OCI-LY1 (cell line): ENCODE measurements at regions not wholly inside any gene's neighbourhood (a gene's known extent, or its start where the extent isn't known, plus 50 kb on each side); places are given as distances from the start of the nearest gene placed in this dataset.

Source experiments
- H2AFZ ChIP-seq: fragments of 200-600 bp; sonication (generic), shearing (Covaris generic); 2 replicates; pipeline ENCODE4 v1.6.0; 2014; ENCODE audit warnings: antibody characterized with exemption, mild to moderate bottlenecking, low read length
- H3F3A ChIP-seq: fragments of 200-600 bp; sonication (generic), shearing (Covaris generic); 2 replicates; pipeline ENCODE4 v1.6.0; 2014; ENCODE audit warnings: mild to moderate bottlenecking, antibody characterized with exemption, low read length, moderate library complexity; ENCODE audit not compliant: insufficient read depth
- H3K27ac ChIP-seq: fragments of 200-600 bp; sonication (generic); 2 replicates; pipeline ENCODE4 v1.5.1; 2014; ENCODE audit warnings: low read length, mixed run types, mild to moderate bottlenecking, low read depth; ENCODE audit not compliant: poor library complexity, severe bottlenecking
- H3K27me3 ChIP-seq: fragments of 200-600 bp; sonication (generic); 2 replicates; pipeline ENCODE4 v1.6.0; 2014; ENCODE audit warnings: antibody characterized with exemption, mild to moderate bottlenecking, low read length, moderate library complexity; ENCODE audit not compliant: insufficient read depth
- H3K36me3 ChIP-seq: fragments of 200-600 bp; sonication (generic); 2 replicates; pipeline ENCODE4 v1.6.1; 2014; ENCODE audit warnings: mild to moderate bottlenecking, antibody characterized with exemption, low read length, moderate library complexity, mixed read lengths; ENCODE audit not compliant: insufficient read depth
- H3K4me1 ChIP-seq: fragments of 200-600 bp; sonication (generic); 2 replicates; pipeline ENCODE4 v1.5.1; 2014; ENCODE audit warnings: mild to moderate bottlenecking, low read length, moderate library complexity; ENCODE audit not compliant: insufficient read depth, severe bottlenecking
- H3K4me2 ChIP-seq: fragments of 200-600 bp; sonication (generic), shearing (Covaris generic); 2 replicates; pipeline ENCODE4 v1.6.1; 2014; ENCODE audit warnings: low read length
- H3K4me3 ChIP-seq: fragments of 200-600 bp; sonication (generic); 2 replicates; pipeline ENCODE4 v1.5.1; 2014; ENCODE audit warnings: low read length, low read depth, mild to moderate bottlenecking, mixed read lengths; ENCODE audit not compliant: poor library complexity, severe bottlenecking
- H3K79me2 ChIP-seq: fragments of 200-600 bp; shearing (Covaris generic); 2 replicates; pipeline ENCODE4 v1.6.1; 2016; ENCODE audit warnings: mixed run types, low read length, mixed read lengths; ENCODE audit not compliant: insufficient read depth
- H3K9ac ChIP-seq: fragments of 200-600 bp; sonication (generic), shearing (Covaris generic); 2 replicates; pipeline ENCODE4 v1.6.1; 2014; ENCODE audit warnings: mild to moderate bottlenecking, low read length, mixed read lengths
- H3K9me2 ChIP-seq: fragments of 200-600 bp; sonication (generic), shearing (Covaris generic); 2 replicates; pipeline ENCODE4 v1.6.1; 2014; ENCODE audit warnings: low read depth, mild to moderate bottlenecking, low read length, mixed read lengths
- H3K9me3 ChIP-seq: fragments of 200-600 bp; shearing (Covaris generic); 2 replicates; pipeline ENCODE4 v1.6.1; 2014; ENCODE audit warnings: low read length, mixed read lengths
- H4K20me1 ChIP-seq: fragments of 200-600 bp; sonication (generic), shearing (Covaris generic); 2 replicates; pipeline ENCODE4 v1.6.0; 2016; ENCODE audit warnings: mild to moderate bottlenecking, low read length; ENCODE audit not compliant: insufficient read depth
- EZH2 ChIP-seq: fragments of 200-600 bp; sonication (generic), shearing (Covaris generic); IDR thresholded peaks from 2 replicates; pipeline ENCODE4 v1.8.0; 2017; ENCODE audit warnings: borderline replicate concordance, mixed run types, mild to moderate bottlenecking, antibody characterized with exemption, low read length, moderate library complexity, mixed read lengths
- TF ChIP-seq, protein P1 (sequence below): fragments of 200-600 bp; sonication (generic), shearing (Covaris generic); IDR thresholded peaks from 2 replicates; pipeline ENCODE4 v1.5.1; 2017; ENCODE audit warnings: mild to moderate bottlenecking, antibody characterized with exemption, low read length, moderate library complexity, mixed read lengths

DNA sequence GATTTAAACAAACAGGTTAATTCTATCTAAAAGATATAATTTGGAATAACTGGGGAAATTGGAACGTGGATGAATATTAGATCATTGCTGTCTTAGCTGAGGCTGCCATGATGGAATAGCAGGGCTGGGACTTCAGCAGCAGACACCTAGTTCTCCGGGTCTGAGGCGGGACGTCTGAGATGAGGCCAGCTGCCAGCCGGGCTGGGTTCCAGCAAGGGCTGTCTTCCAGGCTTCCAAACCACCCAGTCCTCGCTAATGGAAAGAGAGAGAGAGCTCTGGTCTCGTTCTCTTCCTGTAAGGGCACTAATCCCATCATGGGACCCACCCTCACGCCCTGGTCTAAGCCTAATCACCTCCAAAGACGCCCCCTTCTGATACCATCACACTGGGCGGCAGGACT lies 85.7 kb downstream of the ADRA2C start:
- no peaks in the 10 kb centered on the region for H3K79me2 ChIP-seq
- H3K4me3 ChIP-seq, result no peak overlapping the region
- no peaks in the 10 kb centered on the region for H3K9me2 ChIP-seq
- H3K9ac ChIP-seq, result no peak overlapping the region
- H3K27me3 ChIP-seq, result no peaks in the 10 kb centered on the region
- H3F3A ChIP-seq, result no peaks in the 10 kb centered on the region
- no peaks in the 10 kb centered on the region for H3K4me1 ChIP-seq
- H4K20me1 ChIP-seq, result no peaks in the 10 kb centered on the region
- no peak overlapping the region for H3K27ac ChIP-seq
- H2AFZ ChIP-seq, result no peak overlapping the region
- no peaks in the 10 kb centered on the region for H3K36me3 ChIP-seq
- no peak overlapping the region for H3K4me2 ChIP-seq
- TF ChIP-seq, protein P1, sequence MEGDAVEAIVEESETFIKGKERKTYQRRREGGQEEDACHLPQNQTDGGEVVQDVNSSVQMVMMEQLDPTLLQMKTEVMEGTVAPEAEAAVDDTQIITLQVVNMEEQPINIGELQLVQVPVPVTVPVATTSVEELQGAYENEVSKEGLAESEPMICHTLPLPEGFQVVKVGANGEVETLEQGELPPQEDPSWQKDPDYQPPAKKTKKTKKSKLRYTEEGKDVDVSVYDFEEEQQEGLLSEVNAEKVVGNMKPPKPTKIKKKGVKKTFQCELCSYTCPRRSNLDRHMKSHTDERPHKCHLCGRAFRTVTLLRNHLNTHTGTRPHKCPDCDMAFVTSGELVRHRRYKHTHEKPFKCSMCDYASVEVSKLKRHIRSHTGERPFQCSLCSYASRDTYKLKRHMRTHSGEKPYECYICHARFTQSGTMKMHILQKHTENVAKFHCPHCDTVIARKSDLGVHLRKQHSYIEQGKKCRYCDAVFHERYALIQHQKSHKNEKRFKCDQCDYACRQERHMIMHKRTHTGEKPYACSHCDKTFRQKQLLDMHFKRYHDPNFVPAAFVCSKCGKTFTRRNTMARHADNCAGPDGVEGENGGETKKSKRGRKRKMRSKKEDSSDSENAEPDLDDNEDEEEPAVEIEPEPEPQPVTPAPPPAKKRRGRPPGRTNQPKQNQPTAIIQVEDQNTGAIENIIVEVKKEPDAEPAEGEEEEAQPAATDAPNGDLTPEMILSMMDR, result no peak
- TF ChIP-seq EZH2, result no peak
- H3K9me3 ChIP-seq, result no peaks in the 10 kb centered on the region

DNA sequence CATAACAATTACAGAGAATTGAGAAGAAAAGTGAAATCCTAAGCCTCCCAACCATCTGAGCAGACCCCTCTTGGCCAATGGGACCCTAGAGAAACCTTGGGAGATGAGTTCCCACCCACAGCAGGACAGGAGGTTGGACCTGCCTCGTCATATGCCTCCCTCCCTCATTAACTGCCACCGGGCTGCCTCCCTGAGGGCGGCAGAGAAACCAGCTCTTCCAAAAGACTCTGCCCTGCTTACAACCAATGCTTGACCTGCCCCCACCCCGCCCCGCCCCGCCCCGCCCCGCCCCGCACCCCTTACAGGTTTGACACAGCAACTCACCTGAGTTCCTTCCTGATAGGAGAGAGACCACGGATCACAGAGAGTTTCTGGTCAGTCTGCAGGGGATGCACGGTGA lies 86.1 kb downstream of the ADRA2C start:
- Histone ChIP-seq H3K36me3 (no peaks in the 10 kb centered on the region), H3K79me2 (no peaks in the 10 kb centered on the region), H3K27me3 (no peaks in the 10 kb centered on the region), H3K4me3 (no peak overlapping the region), H4K20me1 (no peaks in the 10 kb centered on the region), H3K9me3 (no peaks in the 10 kb centered on the region), H3K27ac (no peak overlapping the region), H3F3A (no peaks in the 10 kb centered on the region), H3K9me2 (no peaks in the 10 kb centered on the region), H3K4me1 (no peaks in the 10 kb centered on the region), H2AFZ (no peak overlapping the region), H3K9ac (no peak overlapping the region), H3K4me2 (no peak overlapping the region)
- TF ChIP-seq, protein P1, result no peak
- TF ChIP-seq EZH2, result no peak

DNA sequence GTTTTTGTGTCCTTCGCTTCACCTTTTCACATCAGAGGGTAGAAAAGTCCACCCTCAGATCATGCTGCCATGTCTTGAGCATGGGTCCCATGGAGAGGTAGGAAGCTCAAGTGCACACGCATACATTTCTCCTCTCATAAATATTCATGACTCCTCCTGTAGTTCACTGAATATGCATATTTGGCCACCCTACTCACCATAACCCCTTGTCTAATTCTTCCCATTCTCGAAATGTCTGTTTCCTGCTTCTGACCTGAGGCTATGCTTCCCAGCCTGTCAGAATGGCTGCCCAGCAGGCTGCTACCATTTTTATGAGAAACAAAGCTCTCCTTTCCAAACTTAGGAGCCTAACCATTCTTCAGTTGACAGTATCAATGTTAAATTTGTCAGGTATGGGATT lies 86.5 kb downstream of the ADRA2C start:
- no peaks in the 10 kb centered on the region for H3K4me1 ChIP-seq
- no peaks in the 10 kb centered on the region for H3K36me3 ChIP-seq
- H3K9me3 ChIP-seq, result no peaks in the 10 kb centered on the region
- H3F3A ChIP-seq, result no peaks in the 10 kb centered on the region
- H3K4me3 ChIP-seq, result no peak overlapping the region
- no peaks in the 10 kb centered on the region for H3K27me3 ChIP-seq
- TF ChIP-seq, protein P1, result no peak
- TF ChIP-seq EZH2, result no peak
- no peak overlapping the region for H3K4me2 ChIP-seq
- H3K79me2 ChIP-seq, result no peaks in the 10 kb centered on the region
- no peak overlapping the region for H3K9ac ChIP-seq
- no peak overlapping the region for H2AFZ ChIP-seq
- no peaks in the 10 kb centered on the region for H3K9me2 ChIP-seq
- H4K20me1 ChIP-seq, result no peaks in the 10 kb centered on the region
- H3K27ac ChIP-seq, result no peak overlapping the region
